IMR-90 (cell line): ENCODE measurements at regions not wholly inside any gene's neighbourhood (a gene's known extent, or its start where the extent isn't known, plus 50 kb on each side); places are given as distances from the start of the nearest gene placed in this dataset.

ENCODE experiments used
- ATAC-seq: fragments of 200-7000 bp; cut with Tn5 transposase; 2 replicates; pipeline ENCODE4 v1.9.1; 2020; ENCODE audit warnings: low read depth, mild to moderate bottlenecking, moderate library complexity
- BruUV-seq: library from RNA; stranded (reverse); fragments of 400-500 nt; replicated peaks from 2 replicates; lab custom pipeline; 2021; lab: Mats Ljungman, UMichigan
- CTCF ChIA-PET: fragments of 300-600 bp; formaldehyde crosslinking; extraction: SDS; loops from one replicate; lab custom pipeline; 2021; ENCODE audit warnings: antibody characterized with exemption; lab: Yijun Ruan, JAX
- POLR2A ChIA-PET: fragments of 300-600 bp; sonication (Branson Sonifier 250); formaldehyde crosslinking; loops from one replicate; lab custom pipeline; 2022; ENCODE audit warnings: antibody characterized with exemption; ENCODE audit not compliant: unreplicated experiment; lab: Charles Lee
- DNase-seq: peaks from one replicate; pipeline ENCODE4 v3.0.0; 2013
- H2AFZ ChIP-seq: replicated peaks from 2 replicates; pipeline ENCODE3; 2013; ENCODE audit warnings: low read length, mild to moderate bottlenecking; ENCODE audit not compliant: poor library complexity
- H2AK5ac ChIP-seq: 2 replicates; pipeline ENCODE4 v1.6.1; 2013; ENCODE audit warnings: low read depth, low read length, inconsistent platforms
- H2AK9ac ChIP-seq: replicated peaks from 2 replicates; pipeline ENCODE3; 2013; ENCODE audit warnings: mild to moderate bottlenecking, low read depth, low read length, moderate library complexity; ENCODE audit not compliant: poor library complexity
- H2BK120ac ChIP-seq: 2 replicates; pipeline ENCODE4 v1.6.1; 2013; ENCODE audit warnings: low read depth, low read length, inconsistent platforms
- H2BK15ac ChIP-seq: 3 replicates; pipeline ENCODE4 v1.6.1; 2013; ENCODE audit warnings: low read depth, low read length, inconsistent platforms
- H2BK20ac ChIP-seq: 2 replicates; pipeline ENCODE4 v1.6.1; 2013; ENCODE audit warnings: low read depth, mild to moderate bottlenecking, inconsistent platforms, low read length, moderate library complexity
- H2BK5ac ChIP-seq: 2 replicates; pipeline ENCODE4 v1.6.1; 2013; ENCODE audit warnings: mild to moderate bottlenecking, low read depth, low read length, inconsistent platforms; ENCODE audit not compliant: poor library complexity, severe bottlenecking
- H3K14ac ChIP-seq: replicated peaks from 2 replicates; pipeline ENCODE4 v1.6.1; 2013; ENCODE audit warnings: low read depth, low read length, inconsistent platforms
- H3K18ac ChIP-seq: 2 replicates; pipeline ENCODE4 v1.6.1; 2013; ENCODE audit warnings: low read depth, low read length, control low read depth
- H3K23ac ChIP-seq: 2 replicates; pipeline ENCODE4 v1.6.1; 2013; ENCODE audit warnings: low read depth, low read length, inconsistent platforms
- H3K27ac ChIP-seq: 2 replicates; pipeline ENCODE4 v1.5.1; 2013; ENCODE audit warnings: mild to moderate bottlenecking, control low read depth, low read length; ENCODE audit not compliant: insufficient read depth
- H3K27me3 ChIP-seq: 2 replicates; pipeline ENCODE4 v1.6.1; 2013; ENCODE audit warnings: low read length; ENCODE audit not compliant: control insufficient read depth, insufficient read depth
- H3K36me3 ChIP-seq: 2 replicates; pipeline ENCODE4 v1.6.1; 2013; ENCODE audit warnings: low read length, mixed read lengths; ENCODE audit not compliant: control insufficient read depth, insufficient read depth
- H3K4ac ChIP-seq: 2 replicates; pipeline ENCODE4 v1.6.1; 2013; ENCODE audit warnings: low read depth, low read length, inconsistent platforms
- H3K4me1 ChIP-seq: 2 replicates; pipeline ENCODE4 v1.6.1; 2013; ENCODE audit warnings: low read length, mixed read lengths; ENCODE audit not compliant: control insufficient read depth, insufficient read depth
- H3K4me2 ChIP-seq: 2 replicates; pipeline ENCODE4 v1.6.1; 2013; ENCODE audit warnings: low read depth, mild to moderate bottlenecking, control low read depth, low read length, moderate library complexity
- H3K4me3 ChIP-seq: 2 replicates; pipeline ENCODE4 v1.5.1; 2013; ENCODE audit warnings: low read depth, mild to moderate bottlenecking, control low read depth, low read length, moderate library complexity; ENCODE audit not compliant: insufficient read depth
- H3K56ac ChIP-seq: 2 replicates; pipeline ENCODE4 v1.6.1; 2013; ENCODE audit warnings: low read length, inconsistent platforms; ENCODE audit not compliant: insufficient read depth; ENCODE audit errors: extremely low read depth
- H3K79me1 ChIP-seq, 2 experiments: 2 replicates each; pipeline ENCODE4 v1.6.1; 2013; ENCODE audit warnings: low read length in 2 of 2, inconsistent platforms in 1 of 2, low read depth in 1 of 2
- H3K9ac ChIP-seq: 2 replicates; pipeline ENCODE4 v1.6.1; 2013; ENCODE audit warnings: low read depth, low read length, control low read depth
- H3K9me1 ChIP-seq: 2 replicates; pipeline ENCODE4 v1.6.1; 2013; ENCODE audit warnings: low read length, inconsistent platforms; ENCODE audit not compliant: insufficient read depth
- H3K9me3 ChIP-seq: 2 replicates; pipeline ENCODE4 v1.6.1; 2013; ENCODE audit warnings: low read length; ENCODE audit not compliant: control insufficient read depth, insufficient read depth
- H4K20me1 ChIP-seq: 2 replicates; pipeline ENCODE4 v1.6.1; 2013; ENCODE audit warnings: low read length, inconsistent platforms; ENCODE audit not compliant: insufficient read depth
- H4K5ac ChIP-seq: 2 replicates; pipeline ENCODE4 v1.6.1; 2013; ENCODE audit warnings: mild to moderate bottlenecking, low read depth, low read length, control low read depth
- H4K8ac ChIP-seq, 2 experiments: 2 replicates each; pipeline ENCODE4 v1.6.1; 2013; ENCODE audit warnings: low read depth in 2 of 2, low read length in 2 of 2, control low read depth in 1 of 2, inconsistent platforms in 1 of 2
- H4K91ac ChIP-seq: 2 replicates; pipeline ENCODE4 v1.6.1; 2013; ENCODE audit warnings: low read depth, low read length, inconsistent platforms; ENCODE audit not compliant: insufficient read depth
- BHLHE40 ChIP-seq: fragments of 150-350 bp; IDR thresholded peaks from 2 replicates; pipeline ENCODE4 v1.6.1; 2016; ENCODE audit warnings: mild to moderate bottlenecking, low read depth, low read length
- CEBPB ChIP-seq: IDR thresholded peaks from 2 replicates; pipeline ENCODE4 v1.6.1; 2012; ENCODE audit warnings: low read depth, low read length, improper control_type of control experiment
- CTCF ChIP-seq: conservative IDR thresholded peaks from 2 replicates; pipeline ENCODE4 v1.5.1; 2012; ENCODE audit warnings: mild to moderate bottlenecking, low read depth, low read length, improper control_type of control experiment
- FOS ChIP-seq: fragments of 150-350 bp; IDR thresholded peaks from 2 replicates; pipeline ENCODE4 v1.6.1; 2016; ENCODE audit warnings: low read depth, low read length
- NFE2L2 ChIP-seq: fragments of 150-350 bp; IDR thresholded peaks from 2 replicates; pipeline ENCODE4 v1.6.1; 2016; ENCODE audit warnings: low read depth, mild to moderate bottlenecking, low read length
- RAD21 ChIP-seq: IDR thresholded peaks from 2 replicates; pipeline ENCODE4 v1.6.1; 2012; ENCODE audit warnings: low read length, improper control_type of control experiment
- WGBS, 2 experiments: methylation state at CpG; one replicate each; pipeline versions ENCODE4 v1.1.5 to v1.1.7; 2013; ENCODE audit warnings: missing lambda C conversion rate in 2 of 2; ENCODE audit not compliant: insufficient read length in 1 of 2; ENCODE audit errors: extremely low coverage in 2 of 2; 5-methylcytosine and 5-hydroxymethylcytosine counted together
- dilution Hi-C: fragments of 300-500 bp; cut with HindIII; formaldehyde crosslinking; loops from one replicate; pipeline ENCODE4 v1.14.3; 2018; ENCODE audit warnings: low sequenced_read_pairs; ENCODE audit not compliant: unreplicated experiment
- in situ Hi-C: fragments of 300-500 bp; cut with MboI; formaldehyde crosslinking; loops from 3 replicates; pipeline ENCODE4 v1.14.3; 2019; ENCODE audit warnings: low sequenced_read_pairs, inconsistent platforms, mixed read lengths
- intact Hi-C: fragments of 100-400 bp; cut with micrococcal nuclease; formaldehyde crosslinking; loops from 2 replicates; pipeline ENCODE4 v1.10.0; 2022

GRCh38 chr9:105132606-105133005 is 111.8 kb upstream of the SLC44A1 start:
- BruUV-seq = no TSS peak
- no peak overlapping the region; the same call in 1 of the 2 replicates for H3K27ac ChIP-seq

More at GRCh38 chr9:105132606-105133005, 111.8 kb upstream of the SLC44A1 start:
- no peak overlapping the region for H3K4me2 ChIP-seq
- 0% methylated on average over 1 of the region's 2 CpGs; no CpG with 5 or more reads in 1 of the 2 experiments for WGBS, 2 experiments
- no peak overlapping the region for H3K14ac ChIP-seq
- H2AK9ac ChIP-seq = no peak overlapping the region
- no peak overlapping the region for H2AFZ ChIP-seq
- no peak overlapping the region for H4K5ac ChIP-seq
- peak overlapping the region; percentile 64 for H2BK5ac ChIP-seq
- peaks cover 4% of the 10 kb centered on the region; the same call in 1 of the 2 replicates for H3K9me1 ChIP-seq
- H4K20me1 ChIP-seq = no peaks in the 10 kb centered on the region
- peak; percentile 83 for ATAC-seq
- H2BK20ac ChIP-seq = peak overlapping the region; percentile 22; the same call in 1 of the 2 replicates
- H2AK5ac ChIP-seq = no peak overlapping the region
- H3K27me3 ChIP-seq = no peaks in the 10 kb centered on the region
- TF ChIP-seq CEBPB (peak; percentile 50), NFE2L2 (no peak), RAD21 (peak; percentile 14; the same call in 1 of the 2 replicates), FOS (peak; percentile 66), BHLHE40 (peak; percentile 43; the same call in 1 of the 2 replicates), CTCF (no peak)
- no peak overlapping the region for H3K9ac ChIP-seq
- no peak overlapping the region for H3K56ac ChIP-seq
- no peak overlapping the region for H3K4me3 ChIP-seq
- no peak overlapping the region; the same call in 1 of the 2 replicates for H3K4ac ChIP-seq
- H3K36me3 ChIP-seq = no peaks in the 10 kb centered on the region
- H4K91ac ChIP-seq = no peak overlapping the region
- dilution Hi-C loops = no loop called here
- H2BK120ac ChIP-seq = no peak overlapping the region
- H3K23ac ChIP-seq = no peak overlapping the region
- H4K8ac ChIP-seq = peak overlapping the region in 1 of 2 experiments; percentile 38; a peak in 1 of 4 replicates
- H3K79me1 ChIP-seq = no peaks in the 10 kb centered on the region
- H3K18ac ChIP-seq = no peak overlapping the region
- H3K9me3 ChIP-seq = no peaks in the 10 kb centered on the region
- ChIA-PET CTCF (no interaction called here), POLR2A (interaction anchor here (0.5 kb wide), 1 partner anchor 24 kb away, joined by 5 read pairs; no protein-coding TSS in a partner anchor)
- peaks cover 2% of the 10 kb centered on the region; the same call in 1 of the 2 replicates for H3K4me1 ChIP-seq
- no peak overlapping the region; the same call in 2 of the 3 replicates for H2BK15ac ChIP-seq
- DNase-seq = peak; percentile 95
- intact Hi-C loops = no loop called here
- in situ Hi-C loops = loop anchor here (25.0 kb wide), 1 partner anchor 145 kb away; no protein-coding TSS in a partner anchor
